ENCODE measurements at regions not wholly inside any gene's neighbourhood (a gene's known extent, or its start where the extent isn't known, plus 50 kb on each side); places are given as distances from the start of the nearest gene placed in this dataset.
"Not testable (repeated sequence)": the region's sequence is repeated elsewhere in the genome, so short reads cannot be mapped to it uniquely, and the experiment has no call there.

- DNase-seq: no peak
Measured at GRCh38 chr3:158026236-158026635, 80.0 kb downstream of the SHOX2 start.

GRCh38 chr3:158019897-158020296 is 86.3 kb downstream of the SHOX2 start:
- DNase-seq: not testable (repeated sequence)

GRCh38 chr3:158018462-158018861 is 87.8 kb downstream of the SHOX2 start:
- DNase-seq: no peak

DNA sequence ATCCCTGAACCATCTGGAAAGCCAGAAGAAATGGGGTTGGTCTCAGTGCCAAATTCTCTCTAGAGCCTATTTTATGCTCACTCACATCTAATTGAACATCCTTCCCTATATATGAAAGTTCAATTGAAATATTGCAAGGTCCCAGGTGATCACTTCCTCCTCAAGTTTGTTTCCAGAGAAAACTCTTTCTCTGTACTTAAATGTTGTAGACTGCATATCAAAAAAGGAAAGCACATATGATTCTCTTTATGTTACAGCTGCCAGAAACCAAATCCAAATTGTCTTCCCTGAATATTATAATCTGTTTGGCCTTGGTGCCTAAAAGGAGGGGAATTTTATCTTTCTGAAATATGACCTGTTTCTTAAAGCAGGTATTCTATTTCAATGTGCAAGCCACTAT is 93.3 kb downstream of the SHOX2 start:
- DNase-seq: no peak

DNA sequence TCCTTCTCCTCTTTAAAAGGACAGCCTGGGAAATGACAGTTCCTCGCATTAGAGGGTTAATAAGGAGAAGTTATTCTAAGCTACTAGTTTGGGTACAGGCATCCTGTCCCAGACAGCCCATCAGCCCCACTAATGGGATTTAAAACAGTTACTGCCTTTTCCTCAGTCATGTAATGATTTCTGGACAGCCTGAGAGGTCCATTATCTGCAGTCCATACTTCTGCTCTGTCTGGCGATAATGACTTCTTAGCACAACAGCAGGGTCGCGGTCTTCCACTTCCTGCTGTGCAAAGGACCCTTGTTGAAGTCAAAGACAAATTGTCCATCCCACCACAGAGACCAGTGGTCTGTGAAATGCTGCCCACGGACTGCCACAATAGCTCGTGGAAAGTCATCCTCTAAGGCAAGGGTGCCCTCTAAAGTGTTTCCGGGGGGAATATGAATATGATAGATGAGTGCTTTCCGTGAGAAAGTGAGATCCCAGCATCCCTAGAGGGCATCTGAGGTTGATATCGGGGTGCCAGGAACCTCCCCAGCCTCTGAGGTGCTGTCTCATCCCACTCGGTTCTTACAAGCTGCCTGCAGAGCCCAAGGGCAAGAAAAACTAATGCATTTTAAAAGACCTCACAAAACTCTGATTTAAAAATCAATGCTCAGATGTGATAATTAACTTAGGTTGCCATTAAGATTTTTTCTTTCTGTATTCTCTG is 100.7 kb downstream of the SHOX2 start:
- no peak for DNase-seq

- DNase-seq: no peak
Measured at GRCh38 chr3:157999246-157999645, 107.0 kb downstream of the SHOX2 start.

DNA sequence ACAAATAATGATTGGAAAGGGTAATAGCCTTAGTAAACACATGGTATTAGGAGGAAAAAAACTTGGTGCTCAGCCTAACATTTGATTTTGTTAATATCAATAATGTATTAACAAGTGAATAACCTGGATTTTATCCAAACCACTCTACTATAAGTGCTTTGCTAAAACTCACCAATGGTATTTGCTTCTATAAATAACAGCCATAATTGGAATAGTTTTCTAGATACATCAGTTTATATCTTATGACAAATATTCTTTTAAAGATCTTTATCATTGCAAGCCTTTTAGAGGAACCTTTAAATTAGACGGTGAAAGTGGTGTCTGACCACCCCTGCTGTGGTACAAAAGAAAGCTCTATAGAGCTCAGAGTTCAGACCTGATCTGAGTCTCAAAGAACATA is 123.9 kb downstream of the SHOX2 start:
- no peak for DNase-seq

DNA sequence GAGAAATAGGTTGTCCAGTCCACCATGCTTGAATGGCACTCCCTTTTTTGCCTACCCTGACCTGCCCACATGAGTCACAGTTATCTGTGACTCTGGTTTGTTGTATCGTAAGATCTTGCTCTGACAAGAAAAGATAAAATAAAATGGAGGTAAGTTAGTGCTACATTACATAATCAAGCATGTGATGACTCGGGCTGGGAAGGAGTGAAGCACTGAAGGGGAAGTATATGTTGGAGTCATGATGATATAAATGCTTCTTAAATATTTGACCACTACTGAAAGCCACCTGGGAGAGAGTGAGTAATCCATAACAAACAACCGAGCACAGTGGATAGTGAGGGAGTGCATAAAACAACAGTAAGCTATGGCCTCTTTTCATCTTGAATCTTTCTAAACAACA is 124.4 kb downstream of the SHOX2 start:
- no peak for DNase-seq

DNA sequence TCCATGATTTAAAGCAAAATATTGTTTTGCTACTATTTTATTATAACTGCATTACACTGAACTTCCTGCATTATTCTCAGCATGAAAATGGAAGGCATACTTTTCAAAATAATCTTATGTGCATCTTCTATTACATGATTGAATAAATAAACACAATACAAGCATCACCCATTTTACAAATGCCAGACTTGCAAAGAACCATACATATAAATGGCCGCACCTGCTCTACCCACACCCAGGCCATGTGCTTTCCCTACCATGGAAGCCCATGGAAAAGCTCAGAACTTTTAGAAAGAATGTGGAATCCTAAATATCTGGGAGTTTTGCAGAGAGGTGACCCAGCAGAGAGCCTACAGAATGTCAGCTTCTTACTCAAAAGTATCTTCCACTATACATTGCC is 127.2 kb downstream of the SHOX2 start:
- DNase-seq: no peak

DNA sequence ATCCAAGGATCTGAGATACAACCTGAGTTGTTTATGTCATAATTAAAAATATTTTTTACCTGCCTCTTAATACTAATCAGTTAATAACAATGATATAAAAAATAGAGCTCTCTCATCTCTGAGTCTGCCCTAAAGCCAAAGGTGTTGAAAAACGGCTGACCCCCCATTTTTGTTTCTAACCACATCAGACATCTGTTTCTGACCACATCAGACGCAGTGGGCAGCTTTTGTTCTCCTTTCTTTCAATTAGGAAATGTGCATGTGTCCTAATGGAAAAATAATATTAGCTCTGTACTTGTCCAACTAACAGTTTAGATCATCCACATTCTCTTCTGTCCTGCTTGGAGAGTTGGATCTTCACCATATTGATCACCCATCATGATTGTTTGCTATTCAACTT is 144.6 kb downstream of the SHOX2 start:
- DNase-seq: no peak

DNA sequence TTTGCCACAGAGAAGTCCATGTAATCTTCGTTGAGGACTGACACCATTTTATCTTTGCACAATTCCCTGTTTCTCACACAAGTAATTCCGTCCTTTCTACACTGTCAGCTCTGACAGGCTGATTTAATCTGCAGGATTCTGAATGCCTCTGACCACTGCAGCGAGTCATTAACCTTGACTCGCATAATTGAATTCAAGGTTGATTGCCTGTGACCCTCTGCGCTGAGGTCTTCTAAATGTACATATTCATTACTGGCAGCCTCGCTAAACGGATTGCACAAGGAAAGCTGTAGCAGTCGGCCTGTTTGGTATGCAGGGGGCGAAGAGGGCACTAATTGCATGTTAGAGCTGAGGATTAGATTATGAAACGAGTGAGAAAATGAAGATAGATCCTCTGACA is 147.8 kb downstream of the SHOX2 start:
- no peak for DNase-seq

DNA sequence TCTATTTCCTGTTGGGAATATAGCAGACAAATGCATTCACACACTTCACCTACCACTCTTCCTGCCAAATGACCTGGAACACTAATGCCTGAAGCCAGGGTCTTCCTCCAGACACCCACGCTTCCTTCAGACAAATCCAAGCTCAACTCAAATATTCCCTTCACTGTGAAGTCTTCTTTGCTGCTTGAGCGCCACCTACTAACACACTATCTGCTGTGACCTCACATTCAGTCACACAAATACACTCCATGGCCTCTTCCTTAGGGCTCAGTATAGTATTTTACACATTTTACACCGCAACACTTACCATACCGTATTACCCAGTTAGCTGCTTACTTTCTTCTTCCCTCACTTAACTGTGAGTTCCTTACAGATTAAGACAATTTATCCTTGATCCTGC is 149.4 kb downstream of the SHOX2 start:
- DNase-seq: no peak

DNA sequence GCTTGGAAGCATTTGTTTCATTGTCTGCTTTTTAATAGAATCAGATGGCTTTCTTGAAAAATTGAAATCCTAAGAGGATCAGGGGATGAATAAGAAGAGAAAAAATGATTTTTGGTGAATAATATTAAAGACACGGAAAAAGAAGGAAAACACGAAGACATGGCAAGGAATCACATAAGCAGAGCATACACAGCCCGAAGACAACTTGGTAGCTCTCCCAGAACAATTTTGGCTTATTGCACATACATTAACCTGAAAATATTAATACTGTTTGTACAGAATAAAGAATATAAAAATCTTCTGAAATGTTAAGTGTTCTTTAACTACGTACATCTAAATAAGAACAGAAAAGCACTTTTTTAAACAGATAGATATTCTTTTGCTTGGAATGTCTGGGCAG is 150.0 kb downstream of the SHOX2 start:
- no peak for DNase-seq

- DNase-seq: no peak
Measured at GRCh38 chr3:157953565-157953964, 152.7 kb downstream of the SHOX2 start.

DNA sequence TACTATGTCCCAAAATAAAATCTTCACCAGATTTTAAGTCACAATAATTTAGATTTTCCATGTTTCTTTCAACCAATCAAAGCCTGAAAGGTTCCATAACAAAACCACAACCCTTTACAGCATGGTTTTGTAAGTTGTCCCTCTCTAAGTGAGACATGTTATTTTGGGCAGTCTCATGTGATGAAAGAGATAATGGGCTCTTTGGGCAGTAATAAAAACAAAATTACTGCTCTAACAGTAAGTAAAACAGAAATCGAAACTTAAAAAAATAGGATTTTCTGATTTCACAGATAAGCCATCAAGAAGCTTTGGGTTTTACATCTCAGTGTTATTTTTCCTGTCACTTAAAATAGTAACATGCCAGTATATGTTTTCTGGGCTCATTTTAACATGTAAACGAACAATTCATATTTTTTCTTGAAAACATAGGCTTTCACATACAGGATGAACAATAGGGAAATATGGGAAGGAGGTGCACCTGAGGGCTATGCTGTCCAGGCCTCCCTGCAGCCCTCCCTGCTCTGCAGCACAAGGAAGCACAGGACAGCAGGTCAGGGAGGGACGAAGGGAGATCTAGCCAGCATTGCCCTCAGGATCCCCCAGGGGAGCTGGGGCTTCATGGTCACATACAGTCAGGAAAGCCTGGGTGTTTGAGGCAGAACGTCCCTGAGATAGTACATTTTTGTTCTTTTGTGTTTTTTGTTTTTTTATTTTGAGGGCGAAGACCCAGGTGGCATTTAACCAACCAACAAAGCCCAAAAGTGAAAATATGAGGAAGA is 157.4 kb downstream of the SHOX2 start:
- DNase-seq: no peak

DNA sequence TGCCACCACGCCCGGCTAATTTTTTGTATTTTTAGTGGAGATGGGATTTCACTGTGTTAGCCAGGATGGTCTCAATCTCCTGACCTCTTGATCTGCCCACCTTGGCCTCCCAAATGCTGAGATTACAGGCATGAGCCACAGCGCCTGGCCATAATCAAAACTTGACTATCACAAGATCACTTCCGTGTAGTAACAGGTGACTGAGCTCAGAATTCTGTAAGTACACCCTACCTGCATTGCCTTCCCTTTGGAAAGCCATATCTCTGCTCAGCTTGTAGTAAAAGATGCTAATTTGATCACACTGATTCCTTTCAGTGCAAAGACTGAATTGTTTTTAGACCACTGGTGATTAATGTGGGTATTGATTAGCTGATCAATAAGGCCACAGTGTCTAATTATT is 167.1 kb downstream of the SHOX2 start:
- DNase-seq: no peak

DNA sequence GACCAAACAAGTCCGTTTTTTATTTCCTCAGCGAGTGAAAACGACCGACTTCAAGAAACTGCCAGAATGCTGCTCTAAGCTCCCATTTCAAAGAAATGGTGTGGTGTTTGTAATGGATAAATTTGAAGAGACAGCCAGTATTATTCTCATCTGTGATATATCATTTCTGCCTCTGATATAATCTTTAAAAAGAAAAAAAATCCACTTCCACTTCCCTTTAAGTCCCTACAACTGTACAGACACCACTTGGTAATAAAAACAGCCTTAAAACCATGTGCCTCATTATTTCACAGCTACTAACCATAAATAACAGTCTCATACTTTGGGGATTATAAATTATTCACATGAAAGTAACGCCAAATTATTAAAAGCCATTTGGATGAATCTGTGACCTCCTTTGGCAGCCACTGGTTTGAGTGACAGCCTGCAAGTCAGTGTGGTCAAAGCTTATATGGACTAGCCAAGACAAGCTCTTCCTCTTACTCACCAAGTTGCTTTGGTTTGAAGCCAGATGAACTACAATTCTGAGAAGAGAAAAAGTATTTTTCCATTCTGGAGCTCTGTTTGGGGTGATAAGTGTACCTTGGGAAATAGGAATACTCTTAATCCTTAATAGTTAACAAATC is 168.0 kb downstream of the SHOX2 start:
- no peak for DNase-seq

DNA sequence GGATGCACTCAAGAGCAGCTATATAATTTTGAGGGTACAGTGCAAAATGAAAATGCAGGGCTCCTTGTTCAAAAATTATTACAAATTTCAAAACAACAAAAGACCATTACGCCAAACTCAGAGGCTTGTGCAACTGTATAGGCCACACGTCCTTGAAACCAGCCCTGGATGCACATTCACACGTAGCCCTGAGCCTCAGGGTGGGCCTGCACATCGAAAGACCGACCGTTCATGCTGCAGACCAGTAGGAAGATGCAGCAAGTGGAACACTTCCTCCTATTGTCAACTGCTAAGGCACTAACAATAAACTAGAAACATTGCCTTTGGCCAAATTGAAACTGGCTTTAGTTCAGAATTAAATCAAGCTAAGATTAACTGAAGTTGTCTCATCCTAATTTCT is 174.7 kb downstream of the SHOX2 start:
- DNase-seq: no peak

- no peak for DNase-seq
Measured at GRCh38 chr3:157930000-157930780, 176.0 kb downstream of the SHOX2 start.

DNA sequence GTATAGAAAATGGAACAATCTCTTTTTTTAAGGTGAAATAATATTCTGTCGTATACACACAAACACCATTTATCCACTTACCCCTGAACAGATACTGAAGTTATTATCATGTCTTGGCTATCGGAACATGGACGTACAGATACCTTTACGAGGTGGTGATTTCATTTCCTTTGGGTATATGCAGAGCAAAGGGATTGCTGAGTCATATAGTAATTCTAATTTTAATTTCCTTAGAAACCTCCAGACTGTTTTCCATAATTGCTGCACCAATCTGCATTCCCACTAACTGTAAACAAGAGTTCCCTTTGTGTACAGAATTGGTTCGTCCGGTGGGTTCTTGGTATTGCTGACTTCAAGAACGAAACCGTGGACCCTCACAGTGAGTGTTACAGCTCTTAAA is 179.4 kb downstream of the SHOX2 start:
- DNase-seq: no peak

GRCh38 chr3:157922614-157923013 is 183.6 kb downstream of the SHOX2 start:
- DNase-seq: no peak

DNA sequence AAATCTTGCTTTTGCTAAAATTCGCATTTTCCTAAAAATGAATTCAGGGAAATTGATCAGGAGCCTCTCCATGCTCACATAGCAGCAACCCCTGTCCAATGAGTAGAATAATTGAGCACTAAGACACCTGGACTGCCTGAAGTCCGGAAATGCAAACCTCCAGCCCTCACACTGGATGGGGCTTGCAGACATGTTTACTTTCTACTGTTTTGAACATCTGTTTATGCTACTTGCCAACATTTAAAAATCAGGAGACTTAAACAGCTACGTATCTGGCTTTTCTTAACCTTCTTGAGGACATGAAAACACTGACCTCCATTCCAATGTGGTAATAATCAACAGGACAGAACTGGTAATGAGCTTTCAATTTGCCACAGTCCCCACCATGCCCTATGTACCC is 184.4 kb downstream of the SHOX2 start:
- DNase-seq: no peak
